Tibial artery (tissue), 4 donors: ENCODE measurements at regions not wholly inside any gene's neighbourhood (a gene's known extent, or its start where the extent isn't known, plus 50 kb on each side); places are given as distances from the start of the nearest gene placed in this dataset.

Experiments used
- DNase-seq, 2 donors: peaks; one replicate each; pipeline ENCODE4 v3.0.0-alpha.2; 2019
- H3K27ac ChIP-seq, 2 donors: fragments of 200-600 bp; sonication (generic) in 1 of 2; 1 replicate in 1 of 2; 2 replicates in 1 of 2; pipeline ENCODE4 v1.5.1; 2018 to 2019; ENCODE audit warnings: mild to moderate bottlenecking in 1 of 2
- H3K27me3 ChIP-seq, 2 donors: fragments of 200-600 bp; sonication (generic) in 1 of 2; one replicate each; pipeline versions ENCODE4 v1.5.1 to v1.6.0; 2016 to 2019
- H3K36me3 ChIP-seq, 3 donors: fragments of 200-600 bp; sonication (generic) in 2 of 3; one replicate each; pipeline ENCODE4 v1.5.1; 2016 to 2019; ENCODE audit warnings: mild to moderate bottlenecking in 2 of 3
- H3K4me1 ChIP-seq, 4 donors: fragments of 200-600 bp; sonication (generic) in 2 of 4; 1 replicate in 3 of 4; 2 replicates in 1 of 4; pipeline ENCODE4 v1.5.1; 2016 to 2019
- H3K4me3 ChIP-seq, 2 donors: fragments of 200-600 bp; sonication (generic) in 1 of 2; 1 replicate in 1 of 2; 2 replicates in 1 of 2; pipeline ENCODE4 v1.5.1; 2018 to 2019; ENCODE audit warnings: mild to moderate bottlenecking in 2 of 2
- H3K9me3 ChIP-seq, 3 donors: fragments of 200-600 bp; sonication (generic) in 1 of 3; one replicate each; pipeline ENCODE4 v1.5.1; 2016 to 2019
- intact Hi-C: fragments of 100-400 bp; cut with DNase I; formaldehyde crosslinking; loops from one replicate; pipeline ENCODE4 v1.15.0; 2023; ENCODE audit warnings: low total_unique reads
- TF ChIP-seq, protein P1 (sequence below), 2 experiments: fragments of 200-600 bp in 1 of 2; fragments of 450-650 bp in 1 of 2; IDR thresholded peaks; one replicate each; pipeline ENCODE4 v1.5.1; 2017 to 2019; ENCODE audit warnings: antibody characterized with exemption in 2 of 2, mild to moderate bottlenecking in 1 of 2, moderate library complexity in 1 of 2

DNA sequence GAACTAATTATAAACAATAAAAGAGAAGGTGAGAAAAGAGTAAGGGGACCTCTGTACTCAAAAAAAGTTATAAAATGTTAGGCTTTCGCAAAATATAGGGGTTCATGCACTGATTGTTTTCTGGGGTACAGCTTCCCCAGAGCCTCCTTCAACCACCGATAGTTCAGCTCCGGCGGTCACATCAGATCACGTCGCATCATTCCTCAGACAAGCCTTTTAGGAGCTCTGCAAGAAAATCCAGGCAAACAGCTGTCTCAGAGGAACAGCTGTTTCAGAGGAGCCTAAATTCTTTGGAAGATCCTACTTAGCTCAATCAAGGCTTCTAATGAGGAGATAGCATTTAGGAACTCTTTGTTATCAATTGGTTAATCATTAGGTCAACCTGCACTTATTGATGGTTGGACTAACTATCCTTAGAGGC is 78.7 kb downstream of the MYCN start:
- TF ChIP-seq, protein P1, sequence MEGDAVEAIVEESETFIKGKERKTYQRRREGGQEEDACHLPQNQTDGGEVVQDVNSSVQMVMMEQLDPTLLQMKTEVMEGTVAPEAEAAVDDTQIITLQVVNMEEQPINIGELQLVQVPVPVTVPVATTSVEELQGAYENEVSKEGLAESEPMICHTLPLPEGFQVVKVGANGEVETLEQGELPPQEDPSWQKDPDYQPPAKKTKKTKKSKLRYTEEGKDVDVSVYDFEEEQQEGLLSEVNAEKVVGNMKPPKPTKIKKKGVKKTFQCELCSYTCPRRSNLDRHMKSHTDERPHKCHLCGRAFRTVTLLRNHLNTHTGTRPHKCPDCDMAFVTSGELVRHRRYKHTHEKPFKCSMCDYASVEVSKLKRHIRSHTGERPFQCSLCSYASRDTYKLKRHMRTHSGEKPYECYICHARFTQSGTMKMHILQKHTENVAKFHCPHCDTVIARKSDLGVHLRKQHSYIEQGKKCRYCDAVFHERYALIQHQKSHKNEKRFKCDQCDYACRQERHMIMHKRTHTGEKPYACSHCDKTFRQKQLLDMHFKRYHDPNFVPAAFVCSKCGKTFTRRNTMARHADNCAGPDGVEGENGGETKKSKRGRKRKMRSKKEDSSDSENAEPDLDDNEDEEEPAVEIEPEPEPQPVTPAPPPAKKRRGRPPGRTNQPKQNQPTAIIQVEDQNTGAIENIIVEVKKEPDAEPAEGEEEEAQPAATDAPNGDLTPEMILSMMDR (IDR thresholded peaks at IDR 0.05), result no peak
- H3K27ac ChIP-seq, result no peak overlapping the region
- DNase-seq, result no peak
- peaks cover 0 to 20% of the 10 kb centered on the region in 2 donors for H3K27me3 ChIP-seq
- H3K4me3 ChIP-seq, result no peak overlapping the region
- no peaks in the 10 kb centered on the region for H3K9me3 ChIP-seq
- intact Hi-C loops, result no loop called here
- H3K4me1 ChIP-seq, result no peaks in the 10 kb centered on the region
- no peaks in the 10 kb centered on the region for H3K36me3 ChIP-seq

DNA sequence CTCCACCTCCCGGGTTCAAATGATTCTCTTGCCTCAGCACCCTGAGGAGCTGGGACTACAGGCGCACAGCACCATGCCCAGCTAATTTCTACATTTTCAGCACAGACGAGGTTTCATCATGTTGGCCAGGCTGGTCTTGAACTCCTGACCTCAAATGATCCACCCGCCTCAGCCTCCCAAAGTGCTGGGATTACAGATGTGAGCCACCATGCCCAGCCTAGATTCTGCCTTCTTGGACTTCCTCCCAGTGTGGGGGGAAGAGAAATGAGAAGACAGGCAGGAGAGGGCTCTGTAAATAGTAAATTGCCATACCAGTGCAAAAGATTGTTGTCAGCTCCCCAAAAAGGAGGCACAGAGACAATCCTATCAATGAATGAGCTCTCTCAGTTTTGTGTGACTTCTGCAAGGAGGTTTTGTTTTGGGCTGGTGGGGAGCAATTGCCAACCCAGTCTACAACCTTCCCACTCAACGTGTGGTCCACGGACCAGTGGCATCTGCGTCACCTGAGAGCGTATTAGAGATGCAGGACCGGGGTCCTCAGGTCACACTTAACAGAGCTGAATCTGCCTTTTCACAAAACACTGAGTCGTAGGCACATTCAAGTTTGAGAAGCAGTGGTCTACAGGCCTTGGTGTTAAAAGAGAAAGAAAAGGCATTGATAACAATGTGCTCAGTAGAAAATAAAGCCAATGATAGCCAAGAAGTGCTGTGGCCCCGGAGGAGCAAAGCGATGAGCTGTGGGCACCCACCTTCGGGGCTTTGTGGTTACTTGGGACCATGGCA is 78.1 kb downstream of the MYCN start:
- intact Hi-C loops, result no loop called here
- no peak overlapping the region for H3K27ac ChIP-seq
- no peak for DNase-seq
- TF ChIP-seq, protein P1 (IDR thresholded peaks at IDR 0.05), result no peak
- no peaks in the 10 kb centered on the region for H3K4me1 ChIP-seq
- H3K36me3 ChIP-seq, result no peaks in the 10 kb centered on the region
- H3K4me3 ChIP-seq, result no peak overlapping the region
- H3K9me3 ChIP-seq, result no peaks in the 10 kb centered on the region
- H3K27me3 ChIP-seq, result peaks cover 0 to 26% of the 10 kb centered on the region in 2 donors

DNA sequence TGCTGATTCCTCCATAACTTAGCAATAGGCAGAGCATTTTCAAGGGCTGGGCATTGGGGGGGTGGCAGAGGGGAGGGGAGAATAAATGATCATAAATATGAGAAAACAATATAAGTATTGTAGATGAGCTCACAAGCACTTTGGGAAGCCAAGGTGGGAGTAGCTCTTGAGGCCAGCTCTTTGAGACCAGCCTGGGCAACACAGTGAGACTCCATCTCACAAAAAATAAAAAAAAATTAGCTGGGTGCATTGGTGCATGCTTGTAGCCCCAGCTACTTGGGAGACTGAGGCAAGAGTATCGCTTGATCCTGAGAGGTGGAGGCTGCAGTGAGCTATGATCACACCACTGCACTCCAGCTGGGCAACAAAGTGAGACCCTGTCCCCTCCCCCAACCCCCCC is 75.9 kb downstream of the MYCN start:
- intact Hi-C loops, result no loop called here
- no peak overlapping the region for H3K27ac ChIP-seq
- peaks cover 0 to 37% of the 10 kb centered on the region in 2 donors for H3K27me3 ChIP-seq

DNA sequence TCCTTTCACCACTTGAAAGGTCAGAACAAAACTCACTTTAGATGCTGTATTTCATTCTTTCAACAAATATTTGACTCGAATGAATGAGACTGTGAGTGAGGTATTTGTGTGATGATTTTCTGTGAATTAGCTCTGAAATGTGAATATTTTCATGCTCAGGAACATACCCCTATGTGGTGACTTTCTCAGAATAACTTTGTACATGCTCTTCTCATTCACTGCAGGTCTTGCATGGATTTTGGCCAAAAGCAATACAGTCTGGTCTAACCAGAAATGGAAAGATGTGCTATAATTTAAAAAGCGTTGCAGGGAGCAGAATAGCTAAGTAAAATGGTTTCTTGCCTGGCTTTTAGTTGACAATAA is 75.5 kb downstream of the MYCN start:
- Histone ChIP-seq H3K4me1 (peaks cover 0 to 5% (median 2%) of the 10 kb centered on the region in 4 donors), H3K36me3 (no peaks in the 10 kb centered on the region), H3K27me3 (peaks cover 0 to 40% of the 10 kb centered on the region in 2 donors), H3K4me3 (no peak overlapping the region), H3K27ac (no peak overlapping the region), H3K9me3 (no peaks in the 10 kb centered on the region)
- intact Hi-C loops, result no loop called here
- TF ChIP-seq, protein P1 (IDR thresholded peaks at IDR 0.05), result no peak
- DNase-seq, result no peak

More for the DNA sequence above, 75.9 kb downstream of the MYCN start:
- Histone ChIP-seq H3K4me1 (peaks cover 0 to 5% (median 2%) of the 10 kb centered on the region in 4 donors), H3K4me3 (no peak overlapping the region), H3K9me3 (no peaks in the 10 kb centered on the region), H3K36me3 (no peaks in the 10 kb centered on the region)
- no peak for DNase-seq
- TF ChIP-seq, protein P1 (IDR thresholded peaks at IDR 0.05), result no peak

DNA sequence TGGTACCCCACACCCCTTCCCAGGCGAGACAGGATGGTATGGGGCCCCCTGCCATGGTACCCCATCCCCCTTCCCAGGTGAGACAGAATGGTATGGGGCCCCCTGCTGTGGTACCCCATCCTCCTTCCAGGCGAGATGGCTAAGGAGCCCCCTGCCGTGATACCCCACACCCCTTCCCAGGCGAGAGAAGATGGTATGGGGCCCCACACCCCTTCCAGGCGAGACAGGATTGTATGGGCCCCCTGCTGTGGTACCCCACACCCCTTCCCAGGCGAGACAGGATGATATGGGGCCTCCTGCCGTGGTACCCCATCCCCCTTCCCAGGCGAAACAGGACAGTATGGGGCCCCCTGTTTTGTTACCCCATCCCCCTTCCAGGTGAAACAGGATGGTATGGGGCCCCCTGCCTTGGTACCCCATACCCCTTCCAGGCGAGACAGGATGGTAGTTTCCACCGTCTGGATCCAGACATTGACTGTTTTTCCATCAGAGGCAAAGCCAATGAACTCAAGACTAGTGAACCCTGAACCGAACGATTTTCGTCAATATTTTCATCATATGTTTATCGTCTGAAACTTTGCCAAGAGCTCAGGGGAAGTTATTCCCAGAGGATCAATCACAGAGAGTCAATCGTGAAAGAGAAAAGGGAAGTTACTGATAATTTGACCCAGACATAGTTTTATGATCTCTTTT is 75.0 kb downstream of the MYCN start:
- Histone ChIP-seq H3K4me1 (peaks cover 0 to 5% (median 2%) of the 10 kb centered on the region in 4 donors), H3K9me3 (no peaks in the 10 kb centered on the region), H3K27ac (no peak overlapping the region), H3K27me3 (peaks cover 0 to 40% of the 10 kb centered on the region in 2 donors), H3K4me3 (no peak overlapping the region), H3K36me3 (no peaks in the 10 kb centered on the region)
- intact Hi-C loops, result no loop called here
- no peak for DNase-seq
- TF ChIP-seq, protein P1 (IDR thresholded peaks at IDR 0.05), result no peak
